Skin of body (tissue), 1 donor: ENCODE measurements at regions not wholly inside any gene's neighbourhood (a gene's known extent, or its start where the extent isn't known, plus 50 kb on each side); places are given as distances from the start of the nearest gene placed in this dataset.

Experiments
- DNase-seq: peaks from one replicate; lab custom pipeline; 2025; lab: John Stamatoyannopoulos, UW

- no peak for DNase-seq
These were observed 341.8 kb downstream of the TMEM182 start for GRCh38 chr2:103103678-103104077.

GRCh38 chr2:103119352-103119751, 357.5 kb downstream of the TMEM182 start:
- DNase-seq, result no peak

- DNase-seq, result no peak
These were observed 359.3 kb downstream of the TMEM182 start for GRCh38 chr2:103121106-103121505.

- no peak for DNase-seq
These were observed 361.7 kb downstream of the TMEM182 start for GRCh38 chr2:103123516-103123915.

- no peak for DNase-seq
These were observed 369.0 kb downstream of the TMEM182 start for GRCh38 chr2:103130857-103131256.

GRCh38 chr2:103132536-103133217, 370.8 kb downstream of the TMEM182 start:
- no peak for DNase-seq

- no peak for DNase-seq
These were observed 373.8 kb downstream of the TMEM182 start for GRCh38 chr2:103135679-103136078.

GRCh38 chr2:103138123-103138901, 376.5 kb downstream of the TMEM182 start:
- DNase-seq, result no peak

GRCh38 chr2:103139628-103140268, 377.9 kb downstream of the TMEM182 start:
- DNase-seq, result no peak

GRCh38 chr2:103144837-103145236, 383.0 kb downstream of the TMEM182 start:
- no peak for DNase-seq

- DNase-seq, result no peak
These were observed 383.9 kb downstream of the TMEM182 start for GRCh38 chr2:103145739-103146138.

GRCh38 chr2:103151046-103151445, 389.2 kb downstream of the TMEM182 start:
- no peak for DNase-seq

- no peak for DNase-seq
These were observed 390.7 kb downstream of the TMEM182 start for GRCh38 chr2:103152556-103152955.

- DNase-seq, result peak; percentile 9
These were observed 391.9 kb downstream of the TMEM182 start for GRCh38 chr2:103153580-103154284.

- no peak for DNase-seq
These were observed 393.5 kb downstream of the TMEM182 start for GRCh38 chr2:103155308-103155707.

GRCh38 chr2:103159018-103159417, 397.2 kb downstream of the TMEM182 start:
- no peak for DNase-seq

- peak; percentile 53 for DNase-seq
These were observed 399.8 kb downstream of the TMEM182 start for GRCh38 chr2:103161456-103162289.

GRCh38 chr2:103164748-103165147, 402.9 kb downstream of the TMEM182 start:
- DNase-seq, result no peak

GRCh38 chr2:103165836-103166235, 404.0 kb downstream of the TMEM182 start:
- DNase-seq, result no peak

GRCh38 chr2:103166456-103167324, 404.9 kb downstream of the TMEM182 start:
- DNase-seq, result no peak
